Endodermal cell (in vitro differentiated cells): ENCODE measurements at regions not wholly inside any gene's neighbourhood (a gene's known extent, or its start where the extent isn't known, plus 50 kb on each side); places are given as distances from the start of the nearest gene placed in this dataset.

Experiments
- DNase-seq: peaks from one replicate; pipeline ENCODE4 v3.0.0-alpha.2; 2017
- H3K27ac ChIP-seq: 2 replicates; pipeline ENCODE4 v1.5.1; 2013; ENCODE audit warnings: mild to moderate bottlenecking, low read depth, low read length, moderate library complexity
- H3K27me3 ChIP-seq: 2 replicates; pipeline ENCODE4 v1.6.1; 2013; ENCODE audit warnings: mild to moderate bottlenecking, low read length, moderate library complexity; ENCODE audit not compliant: insufficient read depth, control insufficient read depth, poor library complexity, severe bottlenecking
- H3K36me3 ChIP-seq: 2 replicates; pipeline ENCODE4 v1.7.0; 2013; ENCODE audit warnings: mild to moderate bottlenecking, low read length, moderate library complexity; ENCODE audit not compliant: control insufficient read depth, insufficient read depth
- H3K4me1 ChIP-seq: one replicate; pipeline ENCODE4 v1.7.0; 2013; ENCODE audit warnings: low read length; ENCODE audit not compliant: control insufficient read depth, insufficient read depth
- H3K4me3 ChIP-seq: 2 replicates; pipeline ENCODE4 v1.5.1; 2013; ENCODE audit warnings: mild to moderate bottlenecking, low read length, moderate library complexity
- H3K9ac ChIP-seq: 2 replicates; pipeline ENCODE4 v1.6.1; 2013; ENCODE audit warnings: mild to moderate bottlenecking, low read length, moderate library complexity; ENCODE audit not compliant: poor library complexity, severe bottlenecking; ENCODE audit errors: extremely low read depth
- H3K9me3 ChIP-seq: 2 replicates; pipeline ENCODE4 v1.6.1; 2013; ENCODE audit warnings: mild to moderate bottlenecking, low read length, moderate library complexity; ENCODE audit not compliant: control insufficient read depth
- H3K27ac Mint-ChIP-seq: 2 replicates; pipeline ENCODE4 v1.8.0; 2020; ENCODE audit warnings: mixed read lengths
- H3K27me3 Mint-ChIP-seq: 2 replicates; pipeline ENCODE4 v1.8.0; 2021; ENCODE audit warnings: mild to moderate bottlenecking, mixed read lengths; ENCODE audit not compliant: insufficient read depth
- H3K36me3 Mint-ChIP-seq: 2 replicates; pipeline ENCODE4 v1.8.0; 2020; ENCODE audit warnings: low read depth, mixed read lengths
- H3K4me1 Mint-ChIP-seq: 2 replicates; pipeline ENCODE4 v1.8.0; 2020; ENCODE audit warnings: mixed read lengths
- H3K4me3 Mint-ChIP-seq: 2 replicates; pipeline ENCODE4 v1.8.0; 2020; ENCODE audit warnings: mild to moderate bottlenecking, moderate library complexity, mixed read lengths
- H3K9me3 Mint-ChIP-seq: 2 replicates; pipeline ENCODE4 v1.8.0; 2020; ENCODE audit warnings: mild to moderate bottlenecking, mixed read lengths
- WGBS, 2 experiments: methylation state at CpG; one replicate each; pipeline versions ENCODE4 v1.1.5 to v1.1.7; 2013; ENCODE audit warnings: missing lambda C conversion rate in 2 of 2, mixed read lengths in 1 of 2; ENCODE audit not compliant: insufficient coverage in 1 of 2, insufficient read length in 1 of 2; 5-methylcytosine and 5-hydroxymethylcytosine counted together
- TF ChIP-seq, protein P1 (sequence below): fragments of 200-600 bp; sonication (generic); conservative IDR thresholded peaks from 2 replicates; pipeline ENCODE4 v1.5.0; 2021; ENCODE audit warnings: antibody characterized with exemption, mild to moderate bottlenecking

DNA sequence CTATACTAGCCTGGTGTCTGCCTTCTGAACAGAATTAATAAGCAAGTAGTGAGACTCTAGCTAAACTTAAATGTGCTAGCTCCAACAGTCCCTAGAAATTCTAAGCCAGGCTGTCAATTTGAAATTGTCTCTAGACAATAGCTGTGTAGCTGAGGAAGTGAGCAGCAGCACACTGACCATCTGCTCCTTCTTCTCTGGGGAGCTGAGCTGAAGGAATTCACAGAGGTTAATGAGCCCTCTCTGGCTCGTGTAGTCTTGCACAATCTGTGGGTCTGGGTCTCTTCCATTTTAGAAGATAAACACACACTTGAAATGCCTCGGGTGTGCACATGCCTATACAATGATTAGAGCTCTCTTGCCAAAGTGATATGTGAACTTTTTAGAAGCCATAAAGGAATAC, 63.5 kb upstream of the BARX1 start:
- Histone ChIP-seq H3K4me1 (no peaks in the 10 kb centered on the region), H3K4me3 (no peak overlapping the region), H3K27me3 (no peaks in the 10 kb centered on the region), H3K27ac (no peak overlapping the region), H3K9me3 (no peaks in the 10 kb centered on the region), H3K9ac (no peak overlapping the region), H3K36me3 (no peaks in the 10 kb centered on the region)
- DNase-seq = no peak
- Mint-ChIP-seq H3K4me3 (no peak overlapping the region), H3K27ac (no peak overlapping the region), H3K4me1 (no peaks in the 10 kb centered on the region), H3K36me3 (no peaks in the 10 kb centered on the region), H3K27me3 (no peaks in the 10 kb centered on the region), H3K9me3 (peaks cover 14% of the 10 kb centered on the region)
- 93% methylated on average over 2 of the region's 2 CpGs for WGBS, 2 experiments
- TF ChIP-seq, protein P1, sequence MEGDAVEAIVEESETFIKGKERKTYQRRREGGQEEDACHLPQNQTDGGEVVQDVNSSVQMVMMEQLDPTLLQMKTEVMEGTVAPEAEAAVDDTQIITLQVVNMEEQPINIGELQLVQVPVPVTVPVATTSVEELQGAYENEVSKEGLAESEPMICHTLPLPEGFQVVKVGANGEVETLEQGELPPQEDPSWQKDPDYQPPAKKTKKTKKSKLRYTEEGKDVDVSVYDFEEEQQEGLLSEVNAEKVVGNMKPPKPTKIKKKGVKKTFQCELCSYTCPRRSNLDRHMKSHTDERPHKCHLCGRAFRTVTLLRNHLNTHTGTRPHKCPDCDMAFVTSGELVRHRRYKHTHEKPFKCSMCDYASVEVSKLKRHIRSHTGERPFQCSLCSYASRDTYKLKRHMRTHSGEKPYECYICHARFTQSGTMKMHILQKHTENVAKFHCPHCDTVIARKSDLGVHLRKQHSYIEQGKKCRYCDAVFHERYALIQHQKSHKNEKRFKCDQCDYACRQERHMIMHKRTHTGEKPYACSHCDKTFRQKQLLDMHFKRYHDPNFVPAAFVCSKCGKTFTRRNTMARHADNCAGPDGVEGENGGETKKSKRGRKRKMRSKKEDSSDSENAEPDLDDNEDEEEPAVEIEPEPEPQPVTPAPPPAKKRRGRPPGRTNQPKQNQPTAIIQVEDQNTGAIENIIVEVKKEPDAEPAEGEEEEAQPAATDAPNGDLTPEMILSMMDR = no peak

DNA sequence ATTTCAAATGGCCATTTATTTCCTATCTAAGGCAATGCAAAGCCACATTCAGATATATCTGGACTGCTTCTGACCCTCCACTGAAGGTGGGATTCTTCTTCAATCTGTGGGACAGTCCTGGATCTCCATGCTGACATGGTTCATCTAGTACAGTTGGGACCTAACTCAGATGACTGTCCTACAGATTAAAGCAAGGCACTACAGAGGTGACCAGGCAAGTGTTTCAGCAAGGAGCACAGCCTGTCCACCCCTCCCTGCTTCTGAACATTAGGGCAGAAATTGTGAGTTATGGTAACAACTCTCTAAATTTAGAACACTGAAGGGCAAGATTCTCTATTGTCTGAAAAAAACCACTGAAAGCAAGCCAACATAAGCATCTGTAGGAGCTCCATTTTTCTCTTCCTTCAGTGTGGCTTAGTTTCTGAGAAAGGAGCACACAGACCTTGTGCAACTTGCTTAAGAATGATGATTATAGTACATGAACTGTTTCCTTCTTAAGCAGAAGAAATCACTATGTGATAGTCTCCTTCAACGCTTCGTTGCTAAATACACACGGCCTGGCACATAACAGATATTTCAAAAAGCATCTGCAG, 62.9 kb upstream of the BARX1 start:
- TF ChIP-seq, protein P1 = no peak
- Histone ChIP-seq H3K27ac (no peak overlapping the region), H3K27me3 (no peaks in the 10 kb centered on the region), H3K4me1 (no peaks in the 10 kb centered on the region), H3K4me3 (no peak overlapping the region), H3K9me3 (no peaks in the 10 kb centered on the region), H3K36me3 (no peaks in the 10 kb centered on the region), H3K9ac (no peak overlapping the region)
- no peaks in the 10 kb centered on the region for H3K27me3 Mint-ChIP-seq
- 92 to 100% methylated on average over 3 of the region's 3 CpGs for WGBS, 2 experiments
- H3K9me3 Mint-ChIP-seq = peaks cover 11% of the 10 kb centered on the region
- no peaks in the 10 kb centered on the region for H3K4me1 Mint-ChIP-seq
- H3K4me3 Mint-ChIP-seq = no peak overlapping the region
- DNase-seq = no peak
- H3K36me3 Mint-ChIP-seq = no peaks in the 10 kb centered on the region
- H3K27ac Mint-ChIP-seq = no peak overlapping the region

DNA sequence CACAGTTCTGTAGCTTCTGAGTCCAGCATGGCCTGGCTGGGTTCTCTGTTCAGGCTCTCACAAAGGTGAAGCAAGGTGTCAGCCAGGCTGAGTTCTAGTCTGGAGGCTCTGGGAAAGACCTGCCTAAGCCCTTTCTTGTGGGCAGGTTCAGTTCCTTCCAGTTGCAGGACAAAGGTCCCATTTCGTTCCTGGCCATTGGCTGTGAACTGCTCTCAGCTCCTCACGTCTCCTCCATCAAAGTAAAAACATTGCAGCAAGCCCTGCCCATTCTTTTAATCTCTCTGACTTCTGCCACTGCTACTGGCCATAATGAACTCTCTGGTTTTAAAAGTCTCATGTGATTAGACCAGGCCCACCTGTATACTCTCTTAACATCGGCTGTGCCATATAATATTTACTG, 61.6 kb upstream of the BARX1 start:
- Mint-ChIP-seq H3K9me3 (peaks cover 7% of the 10 kb centered on the region), H3K36me3 (no peaks in the 10 kb centered on the region), H3K4me1 (no peaks in the 10 kb centered on the region), H3K27me3 (no peaks in the 10 kb centered on the region), H3K27ac (no peak overlapping the region), H3K4me3 (no peak overlapping the region)
- Histone ChIP-seq H3K9me3 (no peaks in the 10 kb centered on the region), H3K27me3 (no peaks in the 10 kb centered on the region), H3K4me1 (no peaks in the 10 kb centered on the region), H3K36me3 (no peaks in the 10 kb centered on the region), H3K27ac (no peak overlapping the region), H3K4me3 (no peak overlapping the region), H3K9ac (no peak overlapping the region)
- WGBS, 2 experiments = 79 to 100% methylated on average over 2 to 3 of the region's 3 CpGs
- DNase-seq = no peak
- TF ChIP-seq, protein P1 = no peak
